Skeletal muscle cell (primary cell): ENCODE measurements at regions not wholly inside any gene's neighbourhood (a gene's known extent, or its start where the extent isn't known, plus 50 kb on each side); places are given as distances from the start of the nearest gene placed in this dataset.
"Not testable (repeated sequence)": the region's sequence is repeated elsewhere in the genome, so short reads cannot be mapped to it uniquely, and the experiment has no call there.

Experiments
- DNase-seq: peaks from one replicate; pipeline ENCODE4 v3.0.0-alpha.2; 2010; ENCODE audit warnings: low read depth
- H3K4me3 ChIP-seq: 2 replicates; pipeline ENCODE4 v1.5.1; 2011; ENCODE audit warnings: low read depth, mild to moderate bottlenecking, control low read depth, low read length, moderate library complexity

GRCh38 chr22:40094485-40094884 lies 83.2 kb upstream of the TNRC6B start:
- DNase-seq = no peak
- no peak overlapping the region for H3K4me3 ChIP-seq

GRCh38 chr22:40099887-40100286 lies 77.8 kb upstream of the TNRC6B start:
- H3K4me3 ChIP-seq, DNase-seq: not testable (repeated sequence)

DNA sequence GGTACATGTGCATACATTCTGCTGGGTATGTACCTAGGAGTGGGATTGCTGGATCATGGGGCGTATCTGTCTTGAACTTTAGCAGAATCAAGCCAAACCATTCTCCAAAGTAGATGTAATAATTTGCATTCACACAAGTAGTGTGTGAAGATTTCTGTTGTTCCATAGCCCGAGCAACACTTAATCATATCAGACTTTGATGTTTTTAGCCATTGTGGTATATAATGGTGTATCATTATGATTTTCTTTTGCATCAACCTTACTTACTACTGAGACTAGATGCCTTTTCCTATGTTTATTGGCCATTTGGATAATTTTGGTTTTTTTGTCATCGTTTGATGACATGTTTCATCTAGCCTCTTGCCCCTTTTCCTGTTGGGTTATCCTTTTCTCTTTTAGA lies 72.0 kb upstream of the TNRC6B start:
- no peak overlapping the region for H3K4me3 ChIP-seq
- no peak for DNase-seq

- H3K4me3 ChIP-seq = no peak overlapping the region
- no peak for DNase-seq
Observed at GRCh38 chr22:40107244-40107643, 70.5 kb upstream of the TNRC6B start.

GRCh38 chr22:40107851-40108378 lies 69.8 kb upstream of the TNRC6B start:
- H3K4me3 ChIP-seq = peak overlapping the region; percentile 11
- no peak for DNase-seq

GRCh38 chr22:40108396-40108795 lies 69.3 kb upstream of the TNRC6B start:
- DNase-seq = no peak

DNA sequence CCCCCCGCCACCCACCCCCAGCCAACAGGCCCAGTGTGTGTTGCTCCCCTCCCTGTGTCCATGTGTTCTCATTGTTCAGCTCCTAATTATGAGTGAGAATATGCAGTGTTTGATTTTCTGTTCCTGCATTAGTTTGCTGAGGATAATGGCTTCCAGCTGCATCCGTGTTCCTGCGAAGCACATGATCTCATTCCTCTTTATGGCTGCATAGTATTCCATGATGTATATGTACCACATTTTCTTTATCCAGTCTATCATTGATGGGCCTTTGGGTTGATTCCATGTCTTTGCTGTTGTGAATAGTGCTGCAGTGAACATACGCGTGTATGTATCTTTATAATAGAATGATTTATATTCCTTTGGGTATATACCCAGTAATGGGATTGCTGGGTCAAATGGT lies 68.8 kb upstream of the TNRC6B start:
- H3K4me3 ChIP-seq, DNase-seq: not testable (repeated sequence)

More at GRCh38 chr22:40108396-40108795, 69.3 kb upstream of the TNRC6B start:
- H3K4me3 ChIP-seq = no peak overlapping the region

- no peak overlapping the region for H3K4me3 ChIP-seq
- DNase-seq = no peak
Observed at GRCh38 chr22:40111451-40111850, 66.3 kb upstream of the TNRC6B start.

DNA sequence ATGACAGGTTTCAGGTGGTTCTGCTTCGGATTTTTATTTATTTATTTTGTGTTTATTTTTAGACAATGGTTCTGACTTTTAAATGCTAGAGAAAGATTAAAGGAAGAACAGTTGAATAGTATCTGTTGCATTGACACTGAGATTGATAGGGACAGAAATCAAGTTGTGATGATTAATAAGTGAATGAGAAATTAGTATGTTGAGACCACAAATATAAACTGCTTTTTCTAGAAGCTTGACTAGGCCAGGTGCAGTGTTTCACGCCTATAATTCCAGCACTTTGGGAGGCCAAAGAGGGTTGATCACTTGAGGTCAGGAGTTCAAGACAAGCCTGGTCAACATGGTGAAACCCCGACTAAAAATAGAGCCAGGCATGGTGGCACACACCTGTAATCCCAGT lies 65.1 kb upstream of the TNRC6B start:
- DNase-seq = no peak
- H3K4me3 ChIP-seq = no peak overlapping the region

GRCh38 chr22:40113696-40114095 lies 64.0 kb upstream of the TNRC6B start:
- no peak for DNase-seq

GRCh38 chr22:40114411-40114810 lies 63.3 kb upstream of the TNRC6B start:
- H3K4me3 ChIP-seq = no peak overlapping the region
- no peak for DNase-seq

More at GRCh38 chr22:40113696-40114095, 64.0 kb upstream of the TNRC6B start:
- no peak overlapping the region for H3K4me3 ChIP-seq

- no peak overlapping the region for H3K4me3 ChIP-seq
- no peak for DNase-seq
Observed at GRCh38 chr22:40116496-40117200, 61.1 kb upstream of the TNRC6B start.

GRCh38 chr22:40118979-40119378 lies 58.7 kb upstream of the TNRC6B start:
- DNase-seq = no peak
- no peak overlapping the region for H3K4me3 ChIP-seq

DNA sequence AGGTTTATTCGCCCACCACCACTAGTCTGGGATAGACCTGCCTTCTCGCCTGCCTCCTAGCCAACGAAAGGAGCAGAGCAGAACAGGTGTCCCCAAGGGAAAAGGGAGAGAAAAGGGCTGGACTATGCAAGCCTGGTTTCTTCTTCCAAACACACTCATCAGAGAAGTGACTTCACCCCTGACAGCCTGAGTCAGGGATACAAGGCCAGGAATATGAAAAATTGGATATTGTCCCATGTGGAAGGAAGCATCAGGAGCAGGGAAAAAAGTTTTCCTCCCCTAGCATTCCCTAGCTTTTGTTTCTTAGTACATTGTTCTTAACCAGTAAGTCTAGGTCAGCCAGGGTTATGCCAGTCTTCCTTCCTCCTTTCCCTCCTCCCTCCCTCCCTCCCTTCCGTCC lies 56.9 kb upstream of the TNRC6B start:
- no peak for DNase-seq
- no peak overlapping the region for H3K4me3 ChIP-seq

- no peak overlapping the region for H3K4me3 ChIP-seq
- DNase-seq = no peak
Observed at GRCh38 chr22:40121461-40121860, 56.3 kb upstream of the TNRC6B start.

DNA sequence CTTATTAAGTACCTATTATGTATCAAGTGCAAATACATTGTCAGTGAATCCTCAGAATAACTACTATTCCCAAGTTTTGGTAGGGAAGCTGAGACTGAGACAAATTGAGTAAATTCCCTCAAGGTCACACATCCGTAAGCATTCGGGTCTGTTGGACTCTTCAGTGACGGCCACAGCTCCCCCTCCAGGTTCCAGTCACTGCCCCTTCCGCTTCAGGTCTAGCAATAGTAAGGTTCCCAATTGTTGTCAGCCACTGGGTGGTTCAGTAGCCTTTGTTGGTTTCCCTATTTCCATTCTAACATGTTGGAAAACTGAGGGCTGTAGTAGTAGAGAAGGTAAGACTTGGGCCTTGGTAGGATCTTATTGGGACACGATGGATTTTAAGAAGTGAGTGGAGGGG lies 54.9 kb upstream of the TNRC6B start:
- H3K4me3 ChIP-seq = no peak overlapping the region
- DNase-seq = no peak

DNA sequence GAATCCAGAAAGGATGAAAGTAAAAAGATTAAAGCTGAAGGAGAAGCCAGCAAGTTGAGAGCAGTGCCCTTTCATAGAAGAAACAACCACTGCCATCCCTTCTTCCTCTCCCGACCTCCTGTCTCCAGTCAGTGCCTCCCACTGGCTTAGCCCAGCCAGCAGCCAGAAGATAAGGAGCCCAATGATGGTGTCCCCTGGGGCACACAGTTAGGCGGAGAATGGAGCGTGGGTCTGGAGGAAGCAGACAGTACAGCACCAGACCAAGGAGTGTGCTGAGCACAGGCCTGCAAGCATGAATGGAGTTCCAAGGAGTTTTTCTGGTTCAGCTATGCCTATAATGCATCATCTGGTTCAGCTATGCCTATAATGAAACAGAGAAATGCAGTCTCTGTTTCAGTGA lies 54.3 kb upstream of the TNRC6B start:
- no peak for DNase-seq
- H3K4me3 ChIP-seq = no peak overlapping the region
